GM19025 (cell line): ENCODE measurements at regions not wholly inside any gene's neighbourhood (a gene's known extent, or its start where the extent isn't known, plus 50 kb on each side); places are given as distances from the start of the nearest gene placed in this dataset.

Experiments used
- ATAC-seq: cut with Tn5 transposase; IDR thresholded peaks from one replicate; pipeline ENCODE4 v1.9.1; 2021; ENCODE audit warnings: mild to moderate bottlenecking, low read depth, moderate library complexity; ENCODE audit not compliant: unreplicated experiment

- no peak for ATAC-seq
Measured at GRCh38 chr4:164154416-164154815, 599.5 kb upstream of the SMIM31 start.

GRCh38 chr4:164169591-164169990 lies 584.3 kb upstream of the SMIM31 start:
- no peak for ATAC-seq

DNA sequence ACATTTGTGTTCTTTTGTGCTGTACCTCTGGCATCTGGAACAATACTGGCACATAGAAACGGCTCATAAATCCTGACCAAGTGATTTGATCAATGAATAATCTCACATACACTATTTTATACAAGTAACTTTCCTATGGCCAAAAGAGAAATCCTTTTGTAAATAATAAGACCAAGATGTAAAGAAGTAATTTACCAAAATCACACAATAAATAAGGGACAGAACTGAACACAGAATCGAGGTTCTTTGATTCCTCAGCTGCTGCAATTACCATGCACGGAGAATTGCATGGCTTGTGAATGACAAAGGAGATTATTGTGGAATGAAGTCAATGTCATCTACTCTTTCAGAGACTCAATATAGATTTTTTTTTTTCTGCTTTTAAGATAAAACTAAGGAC lies 576.8 kb upstream of the SMIM31 start:
- no peak for ATAC-seq

GRCh38 chr4:164177753-164178152 lies 576.2 kb upstream of the SMIM31 start:
- no peak for ATAC-seq

DNA sequence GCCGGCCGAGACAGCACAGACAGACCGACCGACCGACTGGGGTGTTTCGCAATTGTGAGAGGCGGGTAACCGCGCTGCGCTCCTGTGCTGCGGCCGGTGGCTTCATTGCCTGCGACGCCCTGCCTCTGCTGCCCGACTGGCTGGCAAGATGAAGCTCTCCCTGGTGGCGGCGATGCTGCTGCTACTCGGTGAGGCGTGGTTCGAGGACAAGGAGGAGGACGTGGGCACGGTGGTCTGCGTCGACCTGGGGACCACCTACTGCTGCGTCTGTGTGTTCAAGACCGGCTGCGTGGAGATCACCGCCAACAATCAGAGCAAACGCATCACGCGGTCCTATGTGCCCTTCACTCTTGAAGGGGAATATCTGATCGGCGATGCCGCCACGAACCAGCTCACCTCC lies 565.7 kb upstream of the SMIM31 start:
- ATAC-seq, result no peak

GRCh38 chr4:164192844-164193243 lies 561.1 kb upstream of the SMIM31 start:
- ATAC-seq, result no peak

DNA sequence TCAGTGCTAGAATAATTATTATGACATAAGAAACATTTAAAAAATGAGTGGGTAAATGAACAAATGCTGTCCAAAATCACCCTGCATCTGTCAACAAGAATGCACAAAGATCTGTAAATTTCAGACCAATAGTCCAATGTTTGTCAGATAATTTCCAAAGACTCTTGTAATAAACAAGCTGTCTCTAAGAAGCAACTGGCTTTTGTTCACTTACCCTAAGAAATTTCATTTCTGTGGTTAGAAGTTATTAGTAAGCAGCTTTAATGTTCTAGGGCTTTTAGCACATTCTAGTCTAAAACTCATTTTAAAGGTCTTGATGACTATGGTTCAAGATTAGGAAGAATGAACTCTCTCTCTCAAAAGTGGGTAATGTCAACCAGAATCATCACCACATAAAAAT lies 560.3 kb upstream of the SMIM31 start:
- no peak for ATAC-seq

DNA sequence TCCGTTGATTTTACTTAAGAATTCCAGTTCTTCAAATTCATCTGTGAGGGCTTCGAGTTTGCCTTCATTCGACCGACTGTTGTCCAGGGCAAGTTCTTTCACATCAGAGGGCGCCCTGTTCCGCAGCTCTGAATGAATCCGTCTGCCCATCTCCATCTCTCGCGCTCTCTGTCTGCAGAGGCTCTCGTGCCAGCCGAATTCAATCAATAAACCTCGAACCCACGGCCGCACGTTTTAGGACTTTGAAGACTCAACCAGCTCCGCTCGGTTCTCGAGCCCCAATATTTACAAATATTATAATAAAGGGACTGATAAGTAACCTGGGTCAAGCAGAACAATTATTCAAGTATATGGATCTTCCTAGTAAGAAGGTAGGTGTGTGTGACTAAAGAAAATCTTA lies 556.4 kb upstream of the SMIM31 start:
- ATAC-seq, result no peak

- ATAC-seq, result no peak
Measured at GRCh38 chr4:164203476-164203875, 550.5 kb upstream of the SMIM31 start.

GRCh38 chr4:164204434-164204833 lies 549.5 kb upstream of the SMIM31 start:
- ATAC-seq, result no peak

DNA sequence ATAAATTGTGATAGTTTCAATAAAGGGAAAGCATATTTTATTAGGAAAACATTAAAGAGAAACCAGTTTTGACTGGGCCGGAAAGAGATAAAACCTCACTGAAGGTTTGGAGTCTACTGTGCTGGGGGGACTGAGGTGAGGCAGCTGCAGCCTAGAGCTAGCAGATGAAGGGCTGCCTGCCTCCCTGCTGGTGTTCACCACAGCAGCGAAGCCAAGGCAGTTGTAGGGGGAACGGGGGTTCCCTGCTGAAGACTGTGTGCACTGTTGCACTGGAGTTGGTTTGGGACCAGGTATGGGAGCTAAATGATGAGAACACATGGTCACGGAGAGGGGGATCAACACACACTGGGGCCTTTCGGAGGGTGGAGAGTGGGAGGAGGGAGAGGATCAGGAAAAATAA lies 546.5 kb upstream of the SMIM31 start:
- ATAC-seq, result no peak

GRCh38 chr4:164210377-164210776 lies 543.6 kb upstream of the SMIM31 start:
- ATAC-seq, result no peak

- no peak for ATAC-seq
Measured at GRCh38 chr4:164212134-164212533, 541.8 kb upstream of the SMIM31 start.

- no peak for ATAC-seq
Measured at GRCh38 chr4:164212714-164213113, 541.2 kb upstream of the SMIM31 start.

DNA sequence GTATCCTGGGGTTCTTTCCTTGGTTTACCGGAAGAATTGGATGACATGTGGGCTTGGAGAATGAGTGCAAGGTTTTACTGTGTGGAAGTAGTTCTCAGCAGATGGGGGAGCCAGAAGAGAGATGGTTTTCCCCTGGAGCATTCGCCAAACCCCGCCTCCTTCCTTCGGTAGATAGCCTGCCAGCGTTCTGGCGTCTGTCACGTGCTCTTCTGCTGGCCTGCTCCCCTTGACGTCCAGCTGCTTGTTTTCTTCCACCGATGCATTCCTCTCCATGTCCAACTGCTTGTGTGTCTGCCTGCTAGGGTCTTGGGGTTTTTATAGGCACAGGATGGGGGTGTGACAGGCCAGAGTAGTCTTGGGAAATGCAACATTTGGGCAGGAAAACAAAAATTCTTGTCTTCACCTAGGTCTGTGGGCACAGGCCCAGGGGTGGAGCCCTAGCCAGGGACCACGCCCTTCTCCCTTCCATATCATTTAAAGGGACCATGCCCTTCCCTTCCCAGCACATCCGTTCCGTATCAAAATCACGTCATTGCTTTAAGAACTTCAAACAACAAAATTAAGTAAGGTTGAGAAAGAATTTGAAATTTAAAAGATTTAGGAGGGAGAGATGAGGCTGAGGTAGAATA lies 538.7 kb upstream of the SMIM31 start:
- no peak for ATAC-seq

DNA sequence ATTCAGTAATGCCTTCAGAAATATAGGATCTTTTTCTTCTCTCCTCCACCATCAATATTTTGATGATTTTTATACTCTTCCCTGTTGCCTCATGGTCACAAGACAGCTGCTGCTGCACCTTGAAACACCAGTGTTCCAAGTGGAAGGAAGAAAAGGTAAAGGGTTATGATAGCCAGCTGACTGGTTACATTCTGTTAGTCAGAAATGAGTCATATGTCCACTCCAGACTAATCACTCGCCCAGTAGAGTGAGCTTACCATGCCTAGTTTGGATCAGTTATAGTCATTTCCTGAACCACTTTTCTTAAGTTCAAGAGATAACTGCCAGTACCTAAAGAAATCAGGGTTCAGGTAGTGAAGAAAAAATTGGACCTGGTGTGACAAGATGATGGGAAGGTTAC lies 532.3 kb upstream of the SMIM31 start:
- no peak for ATAC-seq

DNA sequence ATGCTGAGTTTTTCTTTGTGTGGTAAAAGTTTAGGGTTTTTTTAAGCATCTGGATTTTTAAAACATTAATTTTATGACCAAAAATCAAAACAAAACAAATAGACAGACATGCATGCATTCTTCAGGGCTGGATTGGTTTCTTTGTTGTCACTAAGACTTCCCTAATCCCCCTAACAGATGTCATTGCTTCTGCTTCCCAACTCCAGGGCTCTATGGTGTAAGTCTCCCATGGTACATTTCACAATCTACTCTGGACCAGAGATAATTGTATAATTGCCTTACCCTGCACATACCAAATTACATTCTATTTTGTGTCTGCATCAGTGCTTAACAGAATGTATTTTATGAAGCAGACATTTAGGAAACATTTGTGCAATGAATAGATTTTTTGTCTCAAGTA lies 529.1 kb upstream of the SMIM31 start:
- ATAC-seq, result no peak

DNA sequence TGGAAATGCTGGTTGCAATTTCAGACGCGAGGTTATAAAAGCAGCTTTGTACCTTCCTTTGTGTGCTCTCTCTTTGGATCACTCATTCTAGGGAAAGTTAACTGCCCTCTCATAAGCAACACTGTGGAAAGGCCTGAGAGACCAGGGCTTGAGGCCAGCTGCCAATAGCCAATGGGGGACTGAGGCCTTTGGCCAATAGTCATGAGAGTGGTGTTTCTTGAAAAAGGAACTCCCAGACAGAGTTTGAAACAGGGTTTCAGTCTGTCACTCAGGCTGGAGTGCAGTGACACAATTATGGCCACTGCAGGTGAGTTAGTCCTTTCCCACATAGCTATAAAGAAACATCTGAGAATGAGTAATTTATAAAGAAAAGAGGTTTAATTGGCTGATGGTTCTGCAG lies 524.7 kb upstream of the SMIM31 start:
- ATAC-seq, result no peak

GRCh38 chr4:164239433-164239832 lies 514.5 kb upstream of the SMIM31 start:
- ATAC-seq, result no peak

- ATAC-seq, result no peak
Measured at GRCh38 chr4:164239976-164240375, 514.0 kb upstream of the SMIM31 start.

GRCh38 chr4:164251257-164251656 lies 502.7 kb upstream of the SMIM31 start:
- no peak for ATAC-seq

DNA sequence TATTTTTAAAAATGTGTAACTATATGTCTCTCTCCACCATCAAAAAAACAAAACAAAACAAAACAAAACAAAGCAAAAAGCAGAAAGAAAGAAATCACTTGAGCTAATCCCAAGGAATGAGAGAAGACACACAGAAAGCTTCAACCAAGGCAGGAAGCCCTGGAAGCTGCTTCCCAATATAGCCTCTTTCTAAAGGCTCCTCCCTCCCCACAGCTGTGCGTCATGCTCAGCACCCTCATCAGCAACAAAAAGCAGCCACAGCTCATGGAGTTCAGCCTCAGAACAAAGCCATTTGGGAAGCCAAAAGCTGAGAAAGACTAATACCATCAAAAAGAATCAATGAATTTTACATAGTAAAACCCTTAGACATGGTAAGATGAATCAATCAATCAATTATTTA lies 501.6 kb upstream of the SMIM31 start:
- no peak for ATAC-seq

- no peak for ATAC-seq
Measured at GRCh38 chr4:164261831-164262230, 492.1 kb upstream of the SMIM31 start.
